Colonic mucosa (tissue), 4 donors: ENCODE measurements at regions not wholly inside any gene's neighbourhood (a gene's known extent, or its start where the extent isn't known, plus 50 kb on each side); places are given as distances from the start of the nearest gene placed in this dataset.

Experiments
- DNase-seq: peaks from one replicate; pipeline ENCODE4 v3.0.0-alpha.2; 2020
- H3K27ac ChIP-seq: fragments of 200-600 bp; one replicate; pipeline ENCODE4 v1.8.0; 2021
- H3K27me3 ChIP-seq: fragments of 200-600 bp; one replicate; pipeline ENCODE4 v1.8.0; 2021
- H3K36me3 ChIP-seq: fragments of 200-600 bp; one replicate; pipeline ENCODE4 v1.8.0; 2021
- H3K4me1 ChIP-seq: fragments of 200-600 bp; one replicate; pipeline ENCODE4 v1.8.0; 2021; ENCODE audit warnings: mild to moderate bottlenecking
- H3K4me3 ChIP-seq: fragments of 200-600 bp; one replicate; pipeline ENCODE4 v1.8.0; 2021
- H3K9ac ChIP-seq, 2 donors: one replicate each; pipeline ENCODE4 v1.7.0; 2013; ENCODE audit warnings: control low read depth in 2 of 2, low read depth in 2 of 2, low read length in 2 of 2
- H3K9me3 ChIP-seq: fragments of 200-600 bp; one replicate; pipeline ENCODE4 v1.8.0; 2021
- intact Hi-C: fragments of 100-400 bp; cut with DNase I; formaldehyde crosslinking; loops from one replicate; pipeline ENCODE4 v1.14.1; 2022
- TF ChIP-seq, protein P1 (sequence below): fragments of 200-600 bp; IDR thresholded peaks from one replicate; pipeline ENCODE4 v1.8.0; 2022; ENCODE audit warnings: antibody characterized with exemption, mild to moderate bottlenecking
- donor health status: healthy.
- donor health status: DM: no; HTN: no; CAD: no.
- donor health status: DM: no; HTN: no; CAD: no.

DNA sequence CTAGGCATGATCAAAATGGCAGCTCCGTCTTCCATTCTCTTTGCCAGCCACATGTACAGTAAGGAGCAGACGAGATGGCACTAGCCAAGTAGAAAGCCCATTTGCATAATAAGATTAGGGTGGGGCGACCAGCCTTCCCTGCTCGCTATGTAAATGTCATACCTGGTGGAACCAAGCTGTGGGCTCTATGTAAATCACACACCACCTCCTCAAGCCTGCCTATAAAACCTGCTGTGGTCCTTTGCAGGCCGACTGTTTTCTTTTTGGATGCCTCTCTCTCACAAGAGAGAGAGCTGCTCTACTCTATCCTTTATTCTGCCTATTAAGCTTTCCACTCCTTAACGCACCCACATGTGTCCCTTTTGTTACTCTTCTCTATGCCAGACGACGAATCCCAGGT is 1472.7 kb downstream of the ARAP2 start:
- Histone ChIP-seq H3K9ac (no peak overlapping the region), H3K4me1 (no peaks in the 10 kb centered on the region), H3K36me3 (no peaks in the 10 kb centered on the region), H3K4me3 (no peak overlapping the region), H3K9me3 (no peaks in the 10 kb centered on the region), H3K27me3 (no peaks in the 10 kb centered on the region), H3K27ac (no peak overlapping the region)
- intact Hi-C loops, result no loop called here
- no peak for DNase-seq
- TF ChIP-seq, protein P1, sequence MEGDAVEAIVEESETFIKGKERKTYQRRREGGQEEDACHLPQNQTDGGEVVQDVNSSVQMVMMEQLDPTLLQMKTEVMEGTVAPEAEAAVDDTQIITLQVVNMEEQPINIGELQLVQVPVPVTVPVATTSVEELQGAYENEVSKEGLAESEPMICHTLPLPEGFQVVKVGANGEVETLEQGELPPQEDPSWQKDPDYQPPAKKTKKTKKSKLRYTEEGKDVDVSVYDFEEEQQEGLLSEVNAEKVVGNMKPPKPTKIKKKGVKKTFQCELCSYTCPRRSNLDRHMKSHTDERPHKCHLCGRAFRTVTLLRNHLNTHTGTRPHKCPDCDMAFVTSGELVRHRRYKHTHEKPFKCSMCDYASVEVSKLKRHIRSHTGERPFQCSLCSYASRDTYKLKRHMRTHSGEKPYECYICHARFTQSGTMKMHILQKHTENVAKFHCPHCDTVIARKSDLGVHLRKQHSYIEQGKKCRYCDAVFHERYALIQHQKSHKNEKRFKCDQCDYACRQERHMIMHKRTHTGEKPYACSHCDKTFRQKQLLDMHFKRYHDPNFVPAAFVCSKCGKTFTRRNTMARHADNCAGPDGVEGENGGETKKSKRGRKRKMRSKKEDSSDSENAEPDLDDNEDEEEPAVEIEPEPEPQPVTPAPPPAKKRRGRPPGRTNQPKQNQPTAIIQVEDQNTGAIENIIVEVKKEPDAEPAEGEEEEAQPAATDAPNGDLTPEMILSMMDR, result no peak

DNA sequence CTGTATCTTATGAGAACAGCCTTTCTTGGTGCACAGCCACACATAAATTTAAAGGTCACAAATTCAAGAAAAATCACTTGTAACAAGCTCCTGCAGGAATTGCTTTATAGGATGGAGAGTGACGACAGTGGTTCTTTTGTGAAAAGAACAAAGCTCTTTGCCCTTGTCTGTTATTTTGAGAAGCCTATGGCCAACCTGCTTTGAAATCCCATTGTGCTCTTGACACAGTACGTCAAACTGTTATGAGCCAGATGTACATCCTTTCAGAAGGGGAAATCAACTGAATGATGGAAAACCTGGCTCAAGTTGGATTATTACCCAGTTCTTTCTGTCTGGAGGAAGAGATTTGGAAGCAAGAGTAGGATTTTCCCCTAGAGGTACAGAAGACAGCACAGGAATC is 1454.2 kb downstream of the ARAP2 start:
- Histone ChIP-seq H3K9ac (no peak overlapping the region), H3K4me3 (no peak overlapping the region), H3K27ac (no peak overlapping the region), H3K9me3 (no peaks in the 10 kb centered on the region), H3K36me3 (no peaks in the 10 kb centered on the region), H3K4me1 (no peaks in the 10 kb centered on the region), H3K27me3 (no peaks in the 10 kb centered on the region)
- DNase-seq, result no peak
- TF ChIP-seq, protein P1, result no peak
- intact Hi-C loops, result no loop called here

DNA sequence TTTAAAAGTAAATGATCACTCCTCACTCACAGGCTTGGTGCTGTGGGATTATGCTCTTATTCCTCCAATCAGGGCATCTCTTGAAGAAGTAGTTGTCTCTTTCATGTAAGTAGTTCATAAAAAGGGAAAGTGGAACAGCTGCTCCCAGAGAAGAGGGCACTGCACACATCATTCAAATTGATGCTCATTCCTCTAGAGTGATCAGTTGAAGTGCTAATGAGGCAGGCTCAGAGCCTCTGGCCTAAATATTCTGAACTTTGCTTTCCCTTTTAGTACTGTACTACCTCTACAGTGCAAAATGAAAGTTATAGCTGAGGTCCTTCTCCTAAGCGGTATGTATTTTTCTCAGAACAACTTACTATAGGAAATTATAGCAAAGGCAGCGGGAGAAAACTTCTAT is 1453.1 kb downstream of the ARAP2 start:
- intact Hi-C loops, result no loop called here
- H3K9me3 ChIP-seq, result no peaks in the 10 kb centered on the region
- H3K36me3 ChIP-seq, result no peaks in the 10 kb centered on the region
- no peak overlapping the region for H3K9ac ChIP-seq
- H3K27me3 ChIP-seq, result no peaks in the 10 kb centered on the region
- H3K4me1 ChIP-seq, result no peaks in the 10 kb centered on the region
- no peak for DNase-seq
- no peak overlapping the region for H3K4me3 ChIP-seq
- TF ChIP-seq, protein P1, result no peak
- no peak overlapping the region for H3K27ac ChIP-seq

DNA sequence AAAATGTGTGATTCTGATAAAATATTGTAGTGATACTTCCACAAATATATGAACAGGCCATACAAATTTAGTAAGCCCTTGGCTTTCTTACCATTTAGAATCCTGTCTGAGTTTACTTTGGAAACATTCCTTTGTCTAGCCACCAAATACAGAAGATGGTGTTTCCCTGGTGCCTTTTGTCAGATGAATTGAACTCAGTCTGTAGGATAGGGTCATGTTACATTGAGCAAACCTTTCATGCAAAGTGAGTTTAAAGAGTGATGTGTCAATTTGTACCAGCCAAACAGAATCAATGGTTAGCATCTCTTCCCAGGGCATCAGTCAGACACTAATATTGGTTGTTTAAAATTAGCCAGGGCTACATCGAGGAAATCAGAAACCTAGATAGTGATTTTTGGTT is 1443.4 kb downstream of the ARAP2 start:
- H3K36me3 ChIP-seq, result no peaks in the 10 kb centered on the region
- no peaks in the 10 kb centered on the region for H3K4me1 ChIP-seq
- no peak overlapping the region for H3K4me3 ChIP-seq
- intact Hi-C loops, result no loop called here
- no peak overlapping the region for H3K27ac ChIP-seq
- DNase-seq, result no peak
- no peaks in the 10 kb centered on the region for H3K9me3 ChIP-seq
- H3K9ac ChIP-seq, result no peak overlapping the region
- H3K27me3 ChIP-seq, result no peaks in the 10 kb centered on the region
- TF ChIP-seq, protein P1, result no peak

DNA sequence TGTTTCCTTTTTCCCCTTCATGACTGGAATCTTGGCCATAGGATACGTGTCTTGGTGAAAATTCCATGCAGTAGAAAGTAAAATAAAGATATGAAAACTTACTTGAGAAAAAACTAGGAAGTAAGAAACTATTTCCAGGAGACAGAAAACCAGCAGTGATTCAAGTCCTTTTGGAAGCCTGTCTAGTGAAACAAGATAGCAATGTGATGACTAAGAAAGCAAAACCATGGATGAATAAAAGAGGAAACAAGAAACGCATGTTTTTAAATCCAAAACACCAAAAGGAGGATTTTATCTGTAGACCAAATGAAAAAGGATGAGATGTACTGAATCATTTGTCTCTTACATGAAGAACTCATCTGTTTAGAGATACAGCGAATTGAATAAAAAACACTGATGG is 1430.0 kb downstream of the ARAP2 start:
- no peaks in the 10 kb centered on the region for H3K9me3 ChIP-seq
- no peaks in the 10 kb centered on the region for H3K27me3 ChIP-seq
- intact Hi-C loops, result no loop called here
- H3K4me3 ChIP-seq, result no peak overlapping the region
- no peaks in the 10 kb centered on the region for H3K4me1 ChIP-seq
- H3K27ac ChIP-seq, result no peak overlapping the region
- DNase-seq, result no peak
- no peak overlapping the region for H3K9ac ChIP-seq
- TF ChIP-seq, protein P1, result no peak
- no peaks in the 10 kb centered on the region for H3K36me3 ChIP-seq

DNA sequence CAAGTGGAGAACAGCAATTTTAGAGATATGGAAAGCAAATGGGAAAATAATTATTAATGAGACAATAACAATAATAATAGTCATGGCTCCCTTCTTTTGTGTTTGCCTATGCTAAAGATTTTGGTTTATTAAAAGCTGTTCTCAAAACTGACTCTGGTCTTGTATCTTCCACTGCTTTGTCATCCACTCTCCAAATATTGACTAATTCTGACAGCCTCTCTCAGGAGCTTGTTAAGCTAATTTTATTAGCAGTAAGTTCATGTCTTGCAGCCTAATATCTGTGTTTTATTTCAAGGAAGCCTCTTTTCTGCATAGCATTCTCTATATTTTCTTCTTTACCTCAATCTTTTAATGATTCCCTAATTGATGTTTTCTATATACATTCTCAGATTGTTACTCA is 1419.8 kb downstream of the ARAP2 start:
- Histone ChIP-seq H3K27me3 (no peaks in the 10 kb centered on the region), H3K4me1 (no peaks in the 10 kb centered on the region), H3K36me3 (no peaks in the 10 kb centered on the region), H3K9ac (no peak overlapping the region), H3K27ac (no peak overlapping the region), H3K9me3 (no peaks in the 10 kb centered on the region), H3K4me3 (no peak overlapping the region)
- intact Hi-C loops, result no loop called here
- DNase-seq, result no peak
- TF ChIP-seq, protein P1, result no peak
